Choroid plexus epithelial cell (primary cell): ENCODE measurements at regions not wholly inside any gene's neighbourhood (a gene's known extent, or its start where the extent isn't known, plus 50 kb on each side); places are given as distances from the start of the nearest gene placed in this dataset.

Experiments used
- DNase-seq: peaks from one replicate; pipeline ENCODE4 v3.0.0-alpha.2; 2010; ENCODE audit warnings: low read depth
- H3K4me3 ChIP-seq: 2 replicates; pipeline ENCODE4 v1.5.1; 2011; ENCODE audit warnings: low read depth, mild to moderate bottlenecking, control low read depth, low read length, moderate library complexity
- TF ChIP-seq, protein P1 (sequence below): conservative IDR thresholded peaks from 2 replicates; pipeline ENCODE4 v1.5.1; 2011; ENCODE audit warnings: low read depth, mild to moderate bottlenecking, control low read depth, inconsistent platforms, low read length, moderate library complexity

DNA sequence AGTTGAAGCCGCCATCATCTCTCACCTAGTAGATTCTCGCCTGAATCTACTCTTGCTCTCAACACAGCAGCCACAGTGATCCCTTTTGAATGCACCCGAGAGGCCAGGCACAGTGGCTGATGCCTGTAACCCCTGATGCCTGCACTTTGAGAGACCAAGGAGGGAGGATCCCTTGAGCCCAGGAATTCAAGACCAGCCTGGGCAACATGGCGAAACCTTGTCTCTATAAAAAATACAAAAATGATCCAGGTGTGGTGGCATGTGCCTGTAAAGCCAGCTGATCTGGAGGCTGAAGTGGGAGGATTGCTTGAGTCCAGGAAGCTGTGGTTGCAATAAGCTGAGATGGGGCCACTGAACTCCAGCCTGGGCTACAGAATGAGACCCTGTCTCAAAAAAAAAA is 60.3 kb upstream of the EML4 start:
- DNase-seq, result no peak
- no peak overlapping the region for H3K4me3 ChIP-seq
- TF ChIP-seq, protein P1, sequence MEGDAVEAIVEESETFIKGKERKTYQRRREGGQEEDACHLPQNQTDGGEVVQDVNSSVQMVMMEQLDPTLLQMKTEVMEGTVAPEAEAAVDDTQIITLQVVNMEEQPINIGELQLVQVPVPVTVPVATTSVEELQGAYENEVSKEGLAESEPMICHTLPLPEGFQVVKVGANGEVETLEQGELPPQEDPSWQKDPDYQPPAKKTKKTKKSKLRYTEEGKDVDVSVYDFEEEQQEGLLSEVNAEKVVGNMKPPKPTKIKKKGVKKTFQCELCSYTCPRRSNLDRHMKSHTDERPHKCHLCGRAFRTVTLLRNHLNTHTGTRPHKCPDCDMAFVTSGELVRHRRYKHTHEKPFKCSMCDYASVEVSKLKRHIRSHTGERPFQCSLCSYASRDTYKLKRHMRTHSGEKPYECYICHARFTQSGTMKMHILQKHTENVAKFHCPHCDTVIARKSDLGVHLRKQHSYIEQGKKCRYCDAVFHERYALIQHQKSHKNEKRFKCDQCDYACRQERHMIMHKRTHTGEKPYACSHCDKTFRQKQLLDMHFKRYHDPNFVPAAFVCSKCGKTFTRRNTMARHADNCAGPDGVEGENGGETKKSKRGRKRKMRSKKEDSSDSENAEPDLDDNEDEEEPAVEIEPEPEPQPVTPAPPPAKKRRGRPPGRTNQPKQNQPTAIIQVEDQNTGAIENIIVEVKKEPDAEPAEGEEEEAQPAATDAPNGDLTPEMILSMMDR, result no peak

DNA sequence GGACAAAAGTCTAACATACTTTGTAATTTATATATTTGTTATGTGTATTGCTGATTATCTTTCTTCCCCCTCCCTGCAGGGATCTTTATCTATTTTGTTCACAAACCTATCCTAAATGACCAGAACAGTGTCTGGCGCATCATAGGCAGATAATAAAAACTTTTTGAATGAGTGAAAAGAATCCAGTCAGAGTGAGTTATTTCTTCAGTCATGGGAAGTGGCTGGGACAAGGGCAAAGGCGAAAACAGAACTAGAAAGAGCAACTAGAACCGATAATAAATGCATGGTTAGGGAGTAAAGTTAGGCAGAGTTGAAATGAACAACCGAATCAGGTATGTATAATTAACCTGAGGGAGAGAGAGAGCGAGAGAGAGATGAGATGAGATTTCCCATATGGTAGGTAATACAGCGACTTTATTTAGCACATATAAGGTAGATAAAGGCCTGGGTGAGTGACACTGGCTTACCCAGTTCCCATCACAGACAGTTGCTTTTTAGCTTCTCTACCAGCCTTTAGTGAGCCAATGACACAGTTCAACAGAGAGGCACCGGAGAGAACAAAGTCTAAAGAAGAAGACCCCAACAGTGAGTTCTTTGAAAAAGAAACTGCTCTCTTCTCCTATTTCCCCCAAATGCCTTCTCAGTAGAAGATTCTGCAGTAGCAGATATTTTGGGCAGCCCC is 59.1 kb upstream of the EML4 start:
- H3K4me3 ChIP-seq, result no peak overlapping the region
- TF ChIP-seq, protein P1, result no peak
- no peak for DNase-seq

DNA sequence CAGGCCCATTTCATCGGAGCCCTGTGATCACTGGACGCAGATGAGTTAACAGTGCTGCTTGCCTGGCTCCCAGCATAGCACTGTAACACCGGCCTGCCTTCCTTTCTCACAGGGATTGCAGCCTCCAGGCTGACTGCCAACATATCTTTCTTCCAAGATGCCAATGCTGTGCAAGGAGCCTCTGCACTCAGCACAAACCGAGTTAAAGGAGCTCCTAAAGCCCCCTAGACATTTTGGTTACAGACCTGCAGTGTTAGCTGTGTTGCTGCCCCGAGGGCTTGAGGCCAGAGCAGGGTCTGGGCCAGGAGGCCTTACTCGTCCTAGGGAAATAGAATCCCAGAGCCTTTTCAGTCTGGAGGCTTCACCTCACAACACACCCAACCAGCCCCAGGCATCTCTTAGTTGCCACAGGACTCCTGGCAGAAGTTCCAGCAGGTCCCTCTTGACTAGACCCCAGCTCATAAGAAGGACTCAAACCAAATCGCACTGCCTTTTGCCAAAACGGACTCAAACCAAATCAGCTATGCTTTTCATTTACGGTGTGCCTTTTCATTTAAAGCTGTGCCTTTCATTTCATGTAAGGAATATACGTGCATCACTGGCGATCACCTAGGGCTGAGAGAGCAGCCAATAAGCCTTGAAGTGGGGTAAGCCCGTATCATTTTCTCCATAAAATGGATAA is 58.4 kb upstream of the EML4 start:
- peak; percentile 76 for DNase-seq
- TF ChIP-seq, protein P1, result no peak
- H3K4me3 ChIP-seq, result no peak overlapping the region

DNA sequence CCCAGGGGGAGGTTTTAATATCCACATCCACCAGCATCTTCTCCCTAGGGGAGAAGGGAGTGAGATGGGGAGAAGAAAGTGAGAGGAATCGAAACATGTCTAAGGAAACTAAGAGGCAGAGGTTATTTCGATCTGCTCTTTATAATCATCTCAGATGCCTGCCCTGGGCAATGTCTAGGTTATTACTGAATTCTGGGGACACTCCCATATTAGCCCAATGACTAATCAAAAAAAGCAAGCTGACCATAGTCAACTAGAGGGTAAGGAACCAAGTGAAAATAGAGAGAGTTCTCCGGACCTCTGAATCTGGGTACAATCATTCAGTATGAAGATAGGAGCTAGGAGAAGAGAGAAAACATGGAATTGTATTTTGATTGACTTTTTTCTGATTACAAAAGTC is 56.7 kb upstream of the EML4 start:
- no peak for DNase-seq
- no peak overlapping the region for H3K4me3 ChIP-seq
- TF ChIP-seq, protein P1, result no peak

DNA sequence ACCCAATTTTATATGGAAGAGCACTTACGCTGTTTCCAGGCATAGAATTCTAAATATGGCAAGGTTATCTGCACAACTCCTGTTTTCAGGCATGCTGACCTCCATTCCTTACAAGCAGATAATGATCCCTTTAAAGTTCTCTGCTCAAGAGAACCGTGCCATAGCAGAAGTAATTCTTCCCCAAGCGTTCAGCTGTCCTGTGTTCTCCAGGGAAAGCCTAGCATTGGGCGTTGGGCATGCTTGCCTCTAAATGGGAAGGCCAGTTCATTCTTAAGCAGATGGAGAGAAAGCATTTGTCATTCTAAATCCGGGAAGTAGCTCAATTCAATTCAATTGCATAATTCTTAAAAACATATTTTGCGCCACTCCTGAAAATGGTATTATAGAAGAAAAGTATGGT is 55.7 kb upstream of the EML4 start:
- DNase-seq, result no peak
- no peak overlapping the region for H3K4me3 ChIP-seq
- TF ChIP-seq, protein P1, result no peak

DNA sequence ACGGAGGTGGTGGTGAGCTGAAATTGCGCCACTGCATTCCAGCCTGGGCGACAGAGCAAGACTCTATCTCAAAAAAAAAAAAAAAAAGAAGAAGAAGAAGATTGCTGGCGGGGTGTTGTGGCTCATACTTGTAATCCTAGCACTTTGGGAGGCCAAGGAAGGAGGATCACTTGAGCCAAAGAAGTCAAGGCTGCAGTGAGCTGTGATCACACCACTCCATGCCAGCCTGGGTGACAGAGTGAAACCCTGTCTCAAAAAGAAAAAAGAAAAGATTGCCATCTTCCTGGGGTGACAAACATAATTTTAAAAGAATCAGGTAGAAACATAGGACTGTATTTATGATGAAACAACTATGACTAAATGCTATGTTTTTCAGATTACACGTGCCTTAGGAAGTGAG is 55.1 kb upstream of the EML4 start:
- no peak for DNase-seq
- H3K4me3 ChIP-seq, result no peak overlapping the region
- TF ChIP-seq, protein P1, result no peak

DNA sequence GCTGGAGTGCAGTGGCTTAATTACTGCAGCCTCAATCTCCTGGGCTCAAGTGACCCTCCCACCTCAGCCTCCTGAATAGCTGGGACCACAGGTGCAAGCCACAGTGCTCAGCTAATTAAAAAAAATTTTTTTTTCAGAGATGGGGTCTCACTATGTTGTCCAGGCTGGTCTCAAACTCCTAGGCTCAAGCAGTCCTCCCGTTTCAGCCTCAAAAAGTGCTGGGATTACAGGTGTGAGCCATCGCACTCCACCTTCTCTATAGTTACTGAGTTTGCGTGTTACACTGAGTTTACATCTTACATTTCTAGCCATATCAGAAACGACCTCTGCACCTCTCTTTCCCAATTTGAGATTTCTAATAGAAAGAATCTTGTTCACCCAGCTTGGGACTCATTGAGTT is 53.6 kb upstream of the EML4 start:
- TF ChIP-seq, protein P1, result no peak
- no peak overlapping the region for H3K4me3 ChIP-seq
- DNase-seq, result no peak
